Small intestine (tissue), 7 donors: ENCODE measurements at regions not wholly inside any gene's neighbourhood (a gene's known extent, or its start where the extent isn't known, plus 50 kb on each side); places are given as distances from the start of the nearest gene placed in this dataset.

ENCODE experiments used
- DNase-seq, 2 donors: peaks; one replicate each; pipeline versions ENCODE4 v3.0.0 to v3.0.0-alpha.2; 2013
- FAIRE-seq: peaks from 2 replicates; lab custom pipeline; 2012; peaks lifted over from hg19 to GRCh38; lab: Jason Lieb, UNC
- H3K27ac ChIP-seq, 3 donors: one replicate each; pipeline ENCODE4 v1.5.1; 2013; ENCODE audit warnings: low read length in 2 of 3, mild to moderate bottlenecking in 2 of 3, control low read depth in 1 of 3, inconsistent platforms in 1 of 3, low read depth in 1 of 3, moderate library complexity in 1 of 3
- H3K27me3 ChIP-seq, 3 donors: one replicate each; pipeline ENCODE4 v1.6.1; 2013; ENCODE audit warnings: low read length in 3 of 3, inconsistent platforms in 1 of 3; ENCODE audit not compliant: control insufficient read depth in 3 of 3, insufficient read depth in 3 of 3
- H3K36me3 ChIP-seq, 3 donors: one replicate each; pipeline ENCODE4 v1.6.1; 2013; ENCODE audit warnings: low read length in 3 of 3, inconsistent platforms in 1 of 3, low read depth in 1 of 3, mild to moderate bottlenecking in 1 of 3, moderate library complexity in 1 of 3; ENCODE audit not compliant: control insufficient read depth in 3 of 3, insufficient read depth in 2 of 3
- H3K4me1 ChIP-seq, 3 donors: one replicate each; pipeline ENCODE4 v1.6.1; 2013; ENCODE audit warnings: low read length in 2 of 3, inconsistent platforms in 1 of 3, low read depth in 1 of 3, mild to moderate bottlenecking in 1 of 3, moderate library complexity in 1 of 3; ENCODE audit not compliant: control insufficient read depth in 3 of 3, insufficient read depth in 2 of 3
- H3K4me3 ChIP-seq, 3 donors: one replicate each; pipeline ENCODE4 v1.5.1; 2013; ENCODE audit warnings: low read length in 3 of 3, control low read depth in 1 of 3, inconsistent platforms in 1 of 3, low read depth in 1 of 3, mild to moderate bottlenecking in 1 of 3, moderate library complexity in 1 of 3
- H3K9me3 ChIP-seq, 2 donors: one replicate each; pipeline ENCODE4 v1.6.1; 2013; ENCODE audit warnings: low read depth in 1 of 2, low read length in 1 of 2; ENCODE audit not compliant: control insufficient read depth in 2 of 2, insufficient read depth in 1 of 2
- WGBS, 3 donors: extraction: QIAGEN DNeasy Blood & Tissue Kit; methylation state at CpG; one replicate each; pipeline ENCODE4 v1.1.7; 2013; 5-methylcytosine and 5-hydroxymethylcytosine counted together
- donor health status: healthy with polysubstance abuse.
- donor health status: control.
- donor health status: control.
- donor health status: Bipolar disorder and iron deficiency.
- donor health status: healthy.

GRCh38 chr5:167951116-167951515 lies 340.3 kb upstream of the WWC1 start:
- no peaks in the 10 kb centered on the region for H3K36me3 ChIP-seq
- H3K27ac ChIP-seq = no peak overlapping the region
- DNase-seq (no peak), FAIRE-seq (no peak)
- peaks cover 0 to 4% (median 0%) of the 10 kb centered on the region in 3 donors for H3K27me3 ChIP-seq
- H3K9me3 ChIP-seq = no peaks in the 10 kb centered on the region
- 40 to 49% (median 47%) methylated on average over 4 of the region's 4 CpGs for WGBS, 3 donors
- no peaks in the 10 kb centered on the region for H3K4me1 ChIP-seq
- H3K4me3 ChIP-seq = no peak overlapping the region

DNA sequence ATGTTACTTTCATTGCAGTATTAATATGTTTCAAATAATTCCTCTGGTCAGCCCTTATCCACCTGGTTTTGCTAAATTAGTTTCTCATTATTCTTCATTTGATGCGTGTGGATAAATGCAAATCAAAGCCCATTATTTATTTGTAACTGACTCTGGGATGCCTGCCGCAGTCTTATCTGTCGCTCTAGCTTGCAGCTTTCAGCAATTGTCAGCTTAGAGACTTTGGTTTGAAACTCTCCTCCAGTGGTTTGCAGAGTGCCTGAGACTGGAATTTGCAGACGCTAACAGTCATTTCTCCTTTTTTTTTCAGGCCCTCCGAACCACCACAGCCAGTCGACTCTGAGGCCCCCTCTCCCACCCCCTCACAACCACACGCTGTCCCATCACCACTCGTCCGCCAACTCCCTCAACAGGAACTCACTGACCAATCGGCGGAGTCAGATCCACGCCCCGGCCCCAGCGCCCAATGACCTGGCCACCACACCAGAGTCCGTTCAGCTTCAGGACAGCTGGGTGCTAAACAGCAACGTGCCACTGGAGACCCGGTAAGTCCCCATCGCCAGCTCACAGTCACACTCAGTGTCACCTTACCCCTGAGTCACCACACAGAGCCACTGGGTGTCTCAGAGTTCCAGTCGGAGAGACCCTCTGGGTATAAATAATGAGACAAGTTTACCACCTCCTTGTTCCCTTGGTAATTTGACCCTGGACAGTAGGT lies 339.0 kb upstream of the WWC1 start:
- Histone ChIP-seq H3K27ac (no peak overlapping the region), H3K4me1 (no peaks in the 10 kb centered on the region), H3K36me3 (no peaks in the 10 kb centered on the region), H3K9me3 (no peaks in the 10 kb centered on the region), H3K27me3 (peaks cover 0 to 4% (median 0%) of the 10 kb centered on the region in 3 donors), H3K4me3 (no peak overlapping the region)
- FAIRE-seq = no peak
- no peak for DNase-seq
- WGBS, 3 donors = 58 to 71% (median 59%) methylated on average over 19 of the region's 19 CpGs

DNA sequence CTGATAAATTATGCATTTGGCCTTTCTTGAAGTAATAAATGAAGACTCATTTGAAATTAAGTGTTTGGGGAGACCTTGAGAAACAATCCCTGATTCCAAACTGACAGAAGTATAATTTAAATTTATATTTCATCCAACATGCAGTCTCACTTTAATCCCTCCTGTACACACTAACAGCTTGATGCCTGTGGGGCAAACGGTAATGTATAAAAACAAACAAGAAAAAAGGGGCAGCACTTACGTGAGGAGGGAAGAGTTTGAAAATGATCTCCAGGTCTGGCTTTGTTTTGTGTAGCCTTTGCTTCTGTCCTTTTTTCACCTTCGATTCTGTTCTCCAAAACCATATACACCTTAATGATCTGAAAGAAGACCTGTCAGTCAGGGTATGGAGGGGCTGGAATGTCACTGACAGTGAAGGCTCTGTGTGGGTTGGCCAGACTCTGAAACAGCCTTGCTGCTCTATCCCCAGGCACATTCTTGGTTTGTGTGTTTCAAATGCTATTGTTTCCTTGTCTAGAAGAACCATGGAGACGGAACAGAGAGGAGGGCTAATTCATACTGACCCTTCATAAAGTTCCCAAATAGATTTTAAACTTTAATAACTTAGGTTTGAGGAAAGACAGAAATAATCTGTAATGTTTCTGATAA lies 338.2 kb upstream of the WWC1 start:
- H3K4me1 ChIP-seq = no peaks in the 10 kb centered on the region
- H3K27ac ChIP-seq = no peak overlapping the region
- no peak overlapping the region for H3K4me3 ChIP-seq
- 27 to 58% (median 48%) methylated on average over 4 of the region's 4 CpGs for WGBS, 3 donors
- FAIRE-seq (no peak), DNase-seq (no peak)
- H3K27me3 ChIP-seq = peaks cover 0 to 4% (median 0%) of the 10 kb centered on the region in 3 donors
- H3K9me3 ChIP-seq = no peaks in the 10 kb centered on the region
- H3K36me3 ChIP-seq = no peaks in the 10 kb centered on the region

DNA sequence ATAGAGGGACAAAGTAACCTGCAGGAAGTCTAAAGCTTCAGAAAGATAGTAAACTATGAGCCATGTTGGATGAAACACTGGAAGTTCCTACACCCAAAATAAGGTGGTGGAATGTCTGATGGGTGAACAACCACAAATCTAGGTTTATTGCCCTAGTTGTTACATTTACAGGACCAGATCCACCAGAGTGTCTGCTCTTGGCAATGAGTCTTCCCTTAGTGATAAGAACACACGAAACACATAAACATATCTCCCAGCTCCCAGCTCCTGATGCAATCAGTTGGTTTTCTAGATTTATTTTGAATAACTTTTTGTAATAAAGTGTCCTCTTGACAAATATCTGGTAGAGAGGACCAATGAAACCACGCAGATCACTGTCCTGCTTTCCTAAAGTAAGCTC lies 329.7 kb upstream of the WWC1 start:
- DNase-seq = no peak
- no peaks in the 10 kb centered on the region for H3K27me3 ChIP-seq
- no peak overlapping the region for H3K4me3 ChIP-seq
- peaks cover 0 to 4% of the 10 kb centered on the region in 2 donors for H3K9me3 ChIP-seq
- H3K27ac ChIP-seq = no peak overlapping the region
- no peak for FAIRE-seq
- WGBS, 3 donors = 58 to 72% (median 63%) methylated on average over 2 of the region's 2 CpGs
- no peaks in the 10 kb centered on the region for H3K36me3 ChIP-seq
- no peaks in the 10 kb centered on the region for H3K4me1 ChIP-seq

DNA sequence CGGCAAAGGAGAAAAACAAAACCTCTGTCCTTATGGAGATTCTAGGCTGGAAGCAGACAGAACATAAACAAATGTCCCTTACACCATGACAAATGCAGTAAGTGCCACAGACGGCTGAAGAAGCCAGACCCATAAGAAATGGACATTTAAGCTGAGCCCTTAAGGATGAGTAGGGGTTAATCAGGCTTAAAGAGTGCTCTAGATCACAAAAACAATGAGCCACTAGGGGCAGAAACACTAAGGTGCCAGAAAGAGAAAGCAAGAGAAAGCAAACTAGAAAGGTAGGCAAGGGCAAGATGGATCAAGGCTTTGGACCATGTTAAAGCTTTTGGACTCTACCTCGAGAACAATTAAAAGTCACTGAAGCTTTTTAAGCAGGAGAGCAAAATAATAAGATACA lies 326.9 kb upstream of the WWC1 start:
- peaks cover 0 to 4% of the 10 kb centered on the region in 2 donors for H3K9me3 ChIP-seq
- H3K27me3 ChIP-seq = no peaks in the 10 kb centered on the region
- WGBS, 3 donors = 64 to 73% (median 71%) methylated on average over 3 of the region's 3 CpGs
- H3K36me3 ChIP-seq = no peaks in the 10 kb centered on the region
- no peak overlapping the region for H3K27ac ChIP-seq
- no peaks in the 10 kb centered on the region for H3K4me1 ChIP-seq
- DNase-seq = no peak
- no peak overlapping the region for H3K4me3 ChIP-seq
- FAIRE-seq = no peak

DNA sequence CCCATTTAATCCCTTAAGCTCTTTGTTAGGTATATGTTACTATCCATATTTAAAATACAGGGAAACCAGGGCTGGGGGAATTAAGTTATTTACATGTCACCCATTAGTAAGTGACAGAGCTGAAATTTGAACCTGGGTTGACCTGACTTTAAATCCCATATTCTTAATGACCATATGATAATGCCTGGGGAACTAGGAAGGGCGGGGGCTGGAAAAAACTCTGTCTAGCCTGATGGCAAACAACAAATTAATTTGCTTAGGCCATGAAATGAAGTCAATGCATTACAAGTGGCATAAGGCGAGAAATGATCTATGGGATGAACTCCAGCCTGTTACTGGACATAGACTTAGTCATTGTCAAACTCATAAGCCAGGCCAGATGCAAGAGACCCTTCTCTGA lies 325.7 kb upstream of the WWC1 start:
- 72 to 77% (median 75%) methylated on average over 2 of the region's 2 CpGs for WGBS, 3 donors
- DNase-seq (no peak), FAIRE-seq (no peak)
- H3K27me3 ChIP-seq = no peaks in the 10 kb centered on the region
- H3K4me1 ChIP-seq = no peaks in the 10 kb centered on the region
- H3K9me3 ChIP-seq = no peaks in the 10 kb centered on the region
- no peak overlapping the region for H3K4me3 ChIP-seq
- H3K27ac ChIP-seq = no peak overlapping the region
- no peaks in the 10 kb centered on the region for H3K36me3 ChIP-seq

DNA sequence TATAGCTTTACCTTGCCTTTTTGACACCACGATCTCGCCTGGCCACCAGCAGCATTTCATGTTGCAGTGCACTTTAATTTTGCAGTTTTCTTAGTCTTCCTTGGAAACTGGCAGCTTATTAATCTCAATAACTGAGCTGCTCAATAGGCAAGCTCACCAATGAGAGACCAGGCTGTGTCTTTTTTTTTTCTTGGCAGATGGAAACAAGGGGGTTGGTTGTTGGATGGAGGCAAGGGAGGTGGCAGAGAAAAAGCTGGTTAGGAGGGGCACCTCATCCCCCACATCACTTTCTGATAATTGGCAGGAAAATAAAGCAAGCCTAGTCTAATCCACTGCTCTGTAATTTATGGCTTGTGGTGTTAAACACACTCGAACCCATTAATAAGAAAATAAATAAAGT lies 324.5 kb upstream of the WWC1 start:
- no peak for DNase-seq
- FAIRE-seq = no peak
- no peaks in the 10 kb centered on the region for H3K36me3 ChIP-seq
- H3K27me3 ChIP-seq = no peaks in the 10 kb centered on the region
- H3K9me3 ChIP-seq = no peaks in the 10 kb centered on the region
- H3K27ac ChIP-seq = no peak overlapping the region
- no peak overlapping the region for H3K4me3 ChIP-seq
- H3K4me1 ChIP-seq = no peaks in the 10 kb centered on the region
- WGBS, 3 donors = 64 to 68% (median 64%) methylated on average over 3 of the region's 3 CpGs

DNA sequence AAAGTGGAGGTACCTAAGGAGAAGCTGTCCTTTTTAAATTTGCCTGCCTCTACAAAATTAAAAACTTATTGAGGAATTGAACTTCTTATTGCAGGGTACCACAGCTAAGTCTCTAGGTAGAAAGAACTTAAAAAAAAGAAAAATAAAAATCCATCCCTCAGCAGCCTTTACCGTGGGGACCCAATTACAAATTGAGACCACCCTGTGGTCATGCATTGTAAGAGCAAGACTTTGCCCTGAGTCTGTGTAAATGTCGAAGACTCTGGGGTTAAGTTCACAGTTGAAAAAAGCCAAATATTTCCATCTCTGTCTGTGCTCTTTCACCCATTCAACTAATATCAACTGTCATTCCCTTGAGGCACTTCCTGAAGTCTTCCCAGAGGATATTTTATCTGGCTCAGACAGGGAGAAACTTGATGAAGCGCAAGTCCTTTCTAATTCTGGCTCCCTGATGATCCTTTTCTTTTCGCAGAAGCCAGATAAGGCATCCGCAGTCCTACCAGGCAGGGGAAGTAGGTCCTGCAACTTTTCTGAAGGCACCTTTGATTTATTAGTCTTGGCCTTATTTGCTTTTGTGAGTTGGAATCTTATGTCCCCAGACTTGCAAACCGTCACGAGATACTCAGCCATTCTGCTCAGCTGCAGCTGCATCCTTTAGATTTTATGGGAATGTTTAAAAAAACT lies 323.8 kb upstream of the WWC1 start:
- no peak for FAIRE-seq
- H3K27ac ChIP-seq = no peak overlapping the region
- H3K9me3 ChIP-seq = no peaks in the 10 kb centered on the region
- no peaks in the 10 kb centered on the region for H3K36me3 ChIP-seq
- no peaks in the 10 kb centered on the region for H3K4me1 ChIP-seq
- WGBS, 3 donors = 30 to 39% (median 33%) methylated on average over 7 of the region's 7 CpGs
- no peak for DNase-seq
- no peak overlapping the region for H3K4me3 ChIP-seq
- no peaks in the 10 kb centered on the region for H3K27me3 ChIP-seq
